Spleen (tissue), 11 donors: ENCODE measurements at regions not wholly inside any gene's neighbourhood (a gene's known extent, or its start where the extent isn't known, plus 50 kb on each side); places are given as distances from the start of the nearest gene placed in this dataset.

ENCODE experiments used
- DNase-seq: peaks from one replicate; pipeline ENCODE4 v3.0.0-alpha.2; 2020
- H3K27ac ChIP-seq, 8 donors: fragments of 200-600 bp; sonication (generic) in 7 of 8; 1 replicate in 4 of 8; 2 replicates in 4 of 8; pipeline versions ENCODE4 v1.5.0 to v1.8.0; 2016 to 2021; ENCODE audit warnings: inconsistent platforms in 4 of 8, mild to moderate bottlenecking in 4 of 8, moderate library complexity in 1 of 8
- H3K27me3 ChIP-seq, 7 donors: fragments of 200-600 bp; sonication (generic) in 6 of 7; replicated peaks in 1 of 7; 1 replicate in 4 of 7; 2 replicates in 3 of 7; pipeline versions ENCODE4 v1.5.0 to v1.8.0; 2016 to 2021; ENCODE audit warnings: inconsistent platforms in 3 of 7, mild to moderate bottlenecking in 1 of 7
- H3K36me3 ChIP-seq, 6 donors: fragments of 200-600 bp; sonication (generic) in 5 of 6; 1 replicate in 4 of 6; 2 replicates in 2 of 6; pipeline versions ENCODE4 v1.5.0 to v1.8.0; 2016 to 2021; ENCODE audit warnings: inconsistent platforms in 2 of 6
- H3K4me1 ChIP-seq, 6 donors: fragments of 200-600 bp; sonication (generic) in 5 of 6; 1 replicate in 3 of 6; 2 replicates in 3 of 6; pipeline versions ENCODE4 v1.5.0 to v1.8.0; 2016 to 2021; ENCODE audit warnings: inconsistent platforms in 3 of 6
- H3K4me3 ChIP-seq, 8 donors: fragments of 200-600 bp; sonication (generic) in 7 of 8; 1 replicate in 4 of 8; 2 replicates in 4 of 8; pipeline versions ENCODE4 v1.5.0 to v1.8.0; 2016 to 2021; ENCODE audit warnings: inconsistent platforms in 4 of 8, mild to moderate bottlenecking in 4 of 8, moderate library complexity in 2 of 8
- H3K9me3 ChIP-seq, 8 donors: fragments of 200-600 bp; sonication (generic) in 7 of 8; 1 replicate in 4 of 8; 2 replicates in 4 of 8; pipeline versions ENCODE4 v1.5.0 to v1.8.0; 2016 to 2021; ENCODE audit warnings: inconsistent platforms in 4 of 8
- POLR2A ChIP-seq, 3 donors: fragments of 450-650 bp; IDR thresholded peaks; one replicate each; pipeline ENCODE4 v1.5.1; 2017; ENCODE audit warnings: antibody characterized with exemption in 3 of 3, mild to moderate bottlenecking in 1 of 3
- POLR2AphosphoS5 ChIP-seq, 3 donors: sonication (generic); formaldehyde crosslinking; IDR thresholded peaks; one replicate each; pipeline ENCODE4 v1.5.1; 2017; ENCODE audit warnings: antibody characterized with exemption in 3 of 3
- WGBS, 5 donors: extraction: QIAGEN DNeasy Blood & Tissue Kit in 3 of 5; methylation state at CpG; one replicate each; pipeline versions ENCODE4 v1.1.5 to v1.1.7; 2013 to 2018; 5-methylcytosine and 5-hydroxymethylcytosine counted together
- intact Hi-C: fragments of 100-400 bp; cut with DNase I; formaldehyde crosslinking; loops from one replicate; pipeline ENCODE4 v1.15.0; 2023; ENCODE audit warnings: low total_unique reads
- TF ChIP-seq, protein P1 (sequence below), 11 experiments: fragments of 200-600 bp in 7 of 11; fragments of 450-650 bp in 4 of 11; sonication (generic) in 4 of 11; IDR thresholded peaks in 8 of 11; conservative IDR thresholded peaks in 3 of 11; 1 replicate in 7 of 11; 2 replicates in 4 of 11; pipeline versions ENCODE4 v1.4.0 to v1.8.0; 2016 to 2021; ENCODE audit warnings: antibody characterized with exemption in 11 of 11, inconsistent platforms in 4 of 11, mild to moderate bottlenecking in 1 of 11
- donor health status: healthy with polysubstance abuse.
- donor health status: DM: no; HTN: no; CAD: no; lungs with moderate emphysema.
- donor health status: DM: no; HTN: no; CAD: no.
- donor health status: Bipolar disorder and iron deficiency.
- donor health status: healthy.
- donor health status: DM: no; HTN: no; CAD: no.
- donor health status: DM: yes; HTN: yes; CAD: no.

DNA sequence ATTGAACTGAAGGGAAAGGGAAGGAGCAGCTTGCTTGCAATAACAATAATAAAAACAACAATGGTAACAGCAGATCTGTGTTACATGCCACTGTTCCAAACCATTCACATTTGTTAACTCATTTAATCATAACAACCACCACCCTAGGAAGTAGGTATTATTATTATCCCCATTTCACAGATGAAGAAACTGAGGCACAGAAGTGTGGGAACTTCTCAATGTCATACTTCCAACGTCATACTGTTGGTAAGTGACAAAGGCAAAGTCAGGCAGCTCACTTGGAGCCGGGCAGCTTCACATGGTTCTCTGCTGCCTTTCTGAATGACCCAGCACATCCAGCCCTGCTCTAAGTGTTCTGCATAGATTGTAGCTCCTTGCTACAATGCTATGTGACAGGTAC is 72.6 kb downstream of the FOXD1 start:
- intact Hi-C loops, result no loop called here
- Histone ChIP-seq H3K27ac (no peak overlapping the region), H3K9me3 (no peaks in the 10 kb centered on the region), H3K27me3 (peaks cover 12 to 97% (median 48%) of the 10 kb centered on the region in 7 donors), H3K4me3 (no peak overlapping the region), H3K4me1 (peaks cover 0 to 11% (median 7%) of the 10 kb centered on the region in 6 donors), H3K36me3 (no peaks in the 10 kb centered on the region)
- WGBS, 5 donors, result 63 to 91% (median 75%) methylated on average over 2 of the region's 2 CpGs
- TF ChIP-seq POLR2A (IDR thresholded peaks at IDR 0.05) (no peak), POLR2AphosphoS5 (IDR thresholded peaks at IDR 0.05) (no peak)
- TF ChIP-seq, protein P1, sequence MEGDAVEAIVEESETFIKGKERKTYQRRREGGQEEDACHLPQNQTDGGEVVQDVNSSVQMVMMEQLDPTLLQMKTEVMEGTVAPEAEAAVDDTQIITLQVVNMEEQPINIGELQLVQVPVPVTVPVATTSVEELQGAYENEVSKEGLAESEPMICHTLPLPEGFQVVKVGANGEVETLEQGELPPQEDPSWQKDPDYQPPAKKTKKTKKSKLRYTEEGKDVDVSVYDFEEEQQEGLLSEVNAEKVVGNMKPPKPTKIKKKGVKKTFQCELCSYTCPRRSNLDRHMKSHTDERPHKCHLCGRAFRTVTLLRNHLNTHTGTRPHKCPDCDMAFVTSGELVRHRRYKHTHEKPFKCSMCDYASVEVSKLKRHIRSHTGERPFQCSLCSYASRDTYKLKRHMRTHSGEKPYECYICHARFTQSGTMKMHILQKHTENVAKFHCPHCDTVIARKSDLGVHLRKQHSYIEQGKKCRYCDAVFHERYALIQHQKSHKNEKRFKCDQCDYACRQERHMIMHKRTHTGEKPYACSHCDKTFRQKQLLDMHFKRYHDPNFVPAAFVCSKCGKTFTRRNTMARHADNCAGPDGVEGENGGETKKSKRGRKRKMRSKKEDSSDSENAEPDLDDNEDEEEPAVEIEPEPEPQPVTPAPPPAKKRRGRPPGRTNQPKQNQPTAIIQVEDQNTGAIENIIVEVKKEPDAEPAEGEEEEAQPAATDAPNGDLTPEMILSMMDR (IDR thresholded peaks at IDR 0.05 in 8 of 11, conservative IDR thresholded peaks at IDR 0.05 in 3 of 11), result no peak
- no peak for DNase-seq

DNA sequence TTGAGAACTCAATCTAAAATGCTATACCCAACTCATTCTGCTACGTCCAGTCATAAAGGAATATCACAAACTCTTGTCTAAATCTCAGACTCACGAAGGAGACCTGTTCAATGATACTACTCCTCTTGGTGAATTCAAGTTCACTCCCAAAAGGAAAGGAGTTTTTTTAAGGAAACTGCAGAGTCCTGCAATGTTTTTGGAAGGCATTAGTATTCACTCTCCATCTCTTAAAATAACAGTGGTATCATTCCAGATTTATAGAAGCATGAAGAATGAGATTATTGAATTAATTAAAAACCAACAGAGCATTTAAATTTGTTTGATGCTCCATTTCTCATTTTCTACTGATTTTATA is 73.4 kb downstream of the FOXD1 start:
- Histone ChIP-seq H3K4me3 (no peak overlapping the region), H3K9me3 (no peaks in the 10 kb centered on the region), H3K27me3 (peaks cover 5 to 97% (median 46%) of the 10 kb centered on the region in 7 donors), H3K27ac (no peak overlapping the region), H3K36me3 (no peaks in the 10 kb centered on the region), H3K4me1 (peaks cover 0 to 3% (median under 1%) of the 10 kb centered on the region in 6 donors)
- WGBS, 5 donors, result 80 to 93% (median 82%) methylated on average over 2 of the region's 2 CpGs
- intact Hi-C loops, result no loop called here
- no peak for DNase-seq
- no peak for TF ChIP-seq POLR2AphosphoS5 (IDR thresholded peaks at IDR 0.05)
- TF ChIP-seq POLR2A (IDR thresholded peaks at IDR 0.05), result no peak

DNA sequence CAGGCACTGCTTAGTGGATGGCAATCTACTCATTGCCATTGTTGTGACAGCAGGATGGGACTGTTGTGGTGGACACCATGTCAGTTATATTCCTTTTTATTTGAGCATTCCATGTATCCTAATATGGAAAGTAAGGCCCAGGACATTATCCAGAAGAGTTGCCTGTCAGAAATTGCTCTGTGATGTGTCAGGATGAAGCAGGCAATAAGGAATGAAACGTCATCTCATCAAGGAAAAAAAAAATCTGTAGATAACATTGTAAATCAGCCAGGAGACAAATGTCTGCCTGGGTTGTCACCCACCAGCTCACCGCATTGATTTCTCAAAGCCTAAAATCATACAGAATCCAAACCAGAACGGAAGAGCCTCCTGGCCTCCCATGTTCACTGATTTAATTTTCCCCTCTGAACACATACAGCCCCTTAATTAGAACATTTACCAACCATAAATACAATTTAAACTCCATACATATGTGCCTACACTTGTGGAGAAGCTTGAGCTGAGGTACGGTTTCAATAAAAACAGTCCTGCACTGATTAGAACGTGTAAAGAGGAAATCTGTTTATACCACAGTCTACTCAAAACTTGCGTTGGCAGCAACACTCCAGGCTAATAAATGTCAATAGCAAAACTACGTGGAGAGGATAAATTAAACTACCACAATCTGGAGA is 73.9 kb downstream of the FOXD1 start:
- no peaks in the 10 kb centered on the region for H3K9me3 ChIP-seq
- no peak overlapping the region for H3K4me3 ChIP-seq
- H3K36me3 ChIP-seq, result no peaks in the 10 kb centered on the region
- no peaks in the 10 kb centered on the region for H3K4me1 ChIP-seq
- DNase-seq, result no peak
- H3K27ac ChIP-seq, result no peak overlapping the region
- H3K27me3 ChIP-seq, result peaks cover 0 to 97% (median 41%) of the 10 kb centered on the region in 7 donors
- intact Hi-C loops, result no loop called here
- 60 to 63% (median 61%) methylated on average over 7 of the region's 7 CpGs for WGBS, 5 donors
- no peak for TF ChIP-seq POLR2A (IDR thresholded peaks at IDR 0.05)
- TF ChIP-seq, protein P1 (IDR thresholded peaks at IDR 0.05 in 8 of 11, conservative IDR thresholded peaks at IDR 0.05 in 3 of 11), result no peak
- TF ChIP-seq POLR2AphosphoS5 (IDR thresholded peaks at IDR 0.05), result no peak

DNA sequence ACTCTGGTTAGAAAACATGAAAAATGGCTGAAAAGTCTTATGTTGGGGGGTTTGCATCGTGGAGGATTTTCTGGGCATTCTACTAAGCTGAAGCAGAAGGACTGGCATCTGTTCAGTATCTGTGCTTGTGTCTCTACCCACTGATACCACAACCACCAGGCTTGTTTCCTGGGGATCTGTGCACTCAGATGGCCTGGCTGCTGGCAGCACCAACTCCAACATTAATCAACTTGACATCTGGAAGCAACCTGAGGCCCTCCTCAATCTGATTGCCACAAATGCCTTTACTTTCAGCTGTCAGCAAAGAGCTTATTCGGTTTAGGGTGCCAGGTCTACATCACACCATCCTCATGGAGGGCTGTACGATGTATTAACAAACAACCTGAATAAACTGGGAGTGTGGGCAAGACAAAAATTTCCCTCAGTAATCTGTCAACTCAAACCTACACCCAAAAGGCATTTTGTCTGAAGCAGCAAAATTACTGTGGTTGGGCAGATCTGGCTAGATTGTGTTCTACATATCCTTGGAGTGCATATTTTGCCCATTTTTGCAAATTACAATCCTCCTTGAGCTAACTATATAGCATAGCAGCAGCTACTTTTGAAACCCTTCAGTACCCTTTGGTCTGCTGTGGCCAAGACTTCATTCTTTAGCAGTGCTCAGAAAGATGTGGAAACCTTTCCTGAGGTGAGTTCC is 74.6 kb downstream of the FOXD1 start:
- Histone ChIP-seq H3K36me3 (no peaks in the 10 kb centered on the region), H3K27ac (no peak overlapping the region), H3K4me1 (no peaks in the 10 kb centered on the region), H3K27me3 (peaks cover 0 to 97% (median 36%) of the 10 kb centered on the region in 7 donors), H3K9me3 (no peaks in the 10 kb centered on the region), H3K4me3 (no peak overlapping the region)
- no peak for DNase-seq
- whole genome bisulfite sequencing, 5 donors, result 74 to 87% (median 78%) methylated on average over 3 of the region's 3 CpGs
- intact Hi-C loops, result no loop called here
- no peak for TF ChIP-seq POLR2A (IDR thresholded peaks at IDR 0.05)
- TF ChIP-seq, protein P1 (IDR thresholded peaks at IDR 0.05 in 8 of 11, conservative IDR thresholded peaks at IDR 0.05 in 3 of 11), result no peak
- TF ChIP-seq POLR2AphosphoS5 (IDR thresholded peaks at IDR 0.05), result no peak
